Kidney (tissue), 13 donors: ENCODE measurements at regions not wholly inside any gene's neighbourhood (a gene's known extent, or its start where the extent isn't known, plus 50 kb on each side); places are given as distances from the start of the nearest gene placed in this dataset.
A peak's percentile ranks its signal among the peaks of the same experiment; 100 is the strongest.

Experiments
- DNase-seq, 5 donors: peaks; one replicate each; pipeline ENCODE4 v3.0.0-alpha.2; 2013 to 2020
- FAIRE-seq: peaks from 2 replicates; lab custom pipeline; 2012; peaks lifted over from hg19 to GRCh38; lab: Jason Lieb, UNC
- H3K27ac ChIP-seq, 2 donors: one replicate each; pipeline ENCODE4 v1.7.0; 2013; ENCODE audit warnings: low read depth in 2 of 2, low read length in 2 of 2, inconsistent platforms in 1 of 2
- H3K27me3 ChIP-seq: one replicate; pipeline ENCODE4 v1.7.1; 2013; ENCODE audit warnings: low read length, inconsistent platforms; ENCODE audit not compliant: control insufficient read depth, insufficient read depth
- H3K36me3 ChIP-seq, 3 donors: one replicate each; pipeline versions ENCODE4 v1.7.0 to v1.7.1; 2013; ENCODE audit warnings: low read length in 3 of 3, control low read depth in 1 of 3, inconsistent platforms in 1 of 3; ENCODE audit not compliant: insufficient read depth in 3 of 3, control insufficient read depth in 2 of 3
- H3K4me1 ChIP-seq, 3 donors: one replicate each; pipeline versions ENCODE4 v1.7.0 to v1.7.1; 2013; ENCODE audit warnings: low read length in 3 of 3, inconsistent platforms in 1 of 3, low read depth in 1 of 3; ENCODE audit not compliant: control insufficient read depth in 2 of 3, insufficient read depth in 2 of 3
- H3K4me3 ChIP-seq, 3 donors: one replicate each; pipeline versions ENCODE4 v1.7.0 to v1.8.1; 2013; ENCODE audit warnings: low read length in 3 of 3, control low read depth in 1 of 3, inconsistent platforms in 1 of 3
- H3K9ac ChIP-seq, 3 donors: one replicate each; pipeline versions ENCODE4 v1.7.0 to v1.7.1; 2013; ENCODE audit warnings: low read length in 3 of 3, control low read depth in 1 of 3, inconsistent platforms in 1 of 3
- H3K9me3 ChIP-seq, 3 donors: one replicate each; pipeline versions ENCODE4 v1.7.0 to v1.7.1; 2013; ENCODE audit warnings: low read length in 3 of 3, control low read depth in 1 of 3, inconsistent platforms in 1 of 3; ENCODE audit not compliant: control insufficient read depth in 2 of 3, insufficient read depth in 1 of 3
- intact Hi-C: fragments of 100-400 bp; cut with DNase I; formaldehyde crosslinking; loops from one replicate; pipeline ENCODE4 v1.11.1; 2022
- TF ChIP-seq, protein P1 (sequence below): IDR thresholded peaks from 3 replicates; pipeline ENCODE4 v1.5.1; 2012; ENCODE audit warnings: mild to moderate bottlenecking, moderate library complexity, borderline replicate concordance; ENCODE audit not compliant: insufficient read depth; ENCODE audit errors: extremely low read depth
- donor health status: control.
- donor health status: control.
- donor health status: control.
- donor health status: control.
- donor health status: control.
- donor health status: DM: yes; HTN: yes; CAD: no.
- donor health status: Normal renal cell carcinoma (clear cell type).

- H3K4me3 ChIP-seq = no peak overlapping the region
- H3K27ac ChIP-seq = no peak overlapping the region
- intact Hi-C loops = no loop called here
- no peaks in the 10 kb centered on the region for H3K27me3 ChIP-seq
- TF ChIP-seq, protein P1, sequence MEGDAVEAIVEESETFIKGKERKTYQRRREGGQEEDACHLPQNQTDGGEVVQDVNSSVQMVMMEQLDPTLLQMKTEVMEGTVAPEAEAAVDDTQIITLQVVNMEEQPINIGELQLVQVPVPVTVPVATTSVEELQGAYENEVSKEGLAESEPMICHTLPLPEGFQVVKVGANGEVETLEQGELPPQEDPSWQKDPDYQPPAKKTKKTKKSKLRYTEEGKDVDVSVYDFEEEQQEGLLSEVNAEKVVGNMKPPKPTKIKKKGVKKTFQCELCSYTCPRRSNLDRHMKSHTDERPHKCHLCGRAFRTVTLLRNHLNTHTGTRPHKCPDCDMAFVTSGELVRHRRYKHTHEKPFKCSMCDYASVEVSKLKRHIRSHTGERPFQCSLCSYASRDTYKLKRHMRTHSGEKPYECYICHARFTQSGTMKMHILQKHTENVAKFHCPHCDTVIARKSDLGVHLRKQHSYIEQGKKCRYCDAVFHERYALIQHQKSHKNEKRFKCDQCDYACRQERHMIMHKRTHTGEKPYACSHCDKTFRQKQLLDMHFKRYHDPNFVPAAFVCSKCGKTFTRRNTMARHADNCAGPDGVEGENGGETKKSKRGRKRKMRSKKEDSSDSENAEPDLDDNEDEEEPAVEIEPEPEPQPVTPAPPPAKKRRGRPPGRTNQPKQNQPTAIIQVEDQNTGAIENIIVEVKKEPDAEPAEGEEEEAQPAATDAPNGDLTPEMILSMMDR = no peak
- no peaks in the 10 kb centered on the region for H3K9me3 ChIP-seq
- DNase-seq (peak in 2 of 5 donors; percentile 2 to 8), FAIRE-seq (no peak)
- H3K4me1 ChIP-seq = no peaks in the 10 kb centered on the region
- no peak overlapping the region for H3K9ac ChIP-seq
- H3K36me3 ChIP-seq = no peaks in the 10 kb centered on the region
These were observed 184.5 kb upstream of the SP8 start for GRCh38 chr7:20971219-20971618.

- no peaks in the 10 kb centered on the region for H3K36me3 ChIP-seq
- no peak for FAIRE-seq
- H3K4me3 ChIP-seq = no peak overlapping the region
- no peaks in the 10 kb centered on the region for H3K9me3 ChIP-seq
- TF ChIP-seq, protein P1 = no peak
- DNase-seq = peak in 1 of 5 donors; percentile 5
- no peak overlapping the region for H3K27ac ChIP-seq
- H3K9ac ChIP-seq = no peak overlapping the region
- H3K4me1 ChIP-seq = no peaks in the 10 kb centered on the region
- H3K27me3 ChIP-seq = no peaks in the 10 kb centered on the region
- intact Hi-C loops = no loop called here
These were observed 193.5 kb upstream of the SP8 start for GRCh38 chr7:20980232-20980631.

GRCh38 chr7:20980668-20981264 is 194.1 kb upstream of the SP8 start:
- intact Hi-C loops = no loop called here
- no peaks in the 10 kb centered on the region for H3K9me3 ChIP-seq
- H3K27me3 ChIP-seq = no peaks in the 10 kb centered on the region
- no peak overlapping the region for H3K4me3 ChIP-seq
- peak in 2 of 5 donors; percentile 3 to 12 for DNase-seq
- no peak for FAIRE-seq
- TF ChIP-seq, protein P1 = no peak
- H3K36me3 ChIP-seq = no peaks in the 10 kb centered on the region
- H3K4me1 ChIP-seq = no peaks in the 10 kb centered on the region
- H3K27ac ChIP-seq = no peak overlapping the region
- H3K9ac ChIP-seq = no peak overlapping the region

GRCh38 chr7:20988340-20988739 is 201.7 kb upstream of the SP8 start:
- no peak for DNase-seq
- no peak for FAIRE-seq
- TF ChIP-seq, protein P1 = no peak
- Histone ChIP-seq H3K27ac (no peak overlapping the region), H3K36me3 (no peaks in the 10 kb centered on the region), H3K4me1 (no peaks in the 10 kb centered on the region), H3K27me3 (no peaks in the 10 kb centered on the region), H3K9ac (no peak overlapping the region), H3K9me3 (no peaks in the 10 kb centered on the region), H3K4me3 (no peak overlapping the region)
- intact Hi-C loops = no loop called here
